Mesodermal cell (in vitro differentiated cells): ENCODE measurements at regions not wholly inside any gene's neighbourhood (a gene's known extent, or its start where the extent isn't known, plus 50 kb on each side); places are given as distances from the start of the nearest gene placed in this dataset.
"Not testable (repeated sequence)": the region's sequence is repeated elsewhere in the genome, so short reads cannot be mapped to it uniquely, and the experiment has no call there.

Experiments used
- H3K27ac ChIP-seq: 2 replicates; pipeline ENCODE4 v1.7.0; 2013; ENCODE audit warnings: mild to moderate bottlenecking, low read depth, low read length, moderate library complexity; ENCODE audit not compliant: severe bottlenecking
- H3K36me3 ChIP-seq: 2 replicates; pipeline ENCODE4 v1.7.1; 2013; ENCODE audit warnings: mild to moderate bottlenecking, low read length, moderate library complexity; ENCODE audit not compliant: control insufficient read depth, insufficient read depth
- H3K4me1 ChIP-seq: one replicate; pipeline ENCODE4 v1.7.1; 2013; ENCODE audit warnings: mild to moderate bottlenecking, low read length; ENCODE audit not compliant: insufficient read depth, control insufficient read depth, poor library complexity, severe bottlenecking
- H3K4me3 ChIP-seq: 2 replicates; pipeline ENCODE4 v1.7.0; 2013; ENCODE audit warnings: low read length, control low read depth, mild to moderate bottlenecking; ENCODE audit not compliant: insufficient read depth, poor library complexity, severe bottlenecking; ENCODE audit errors: extremely low read depth
- H3K9me3 ChIP-seq: 2 replicates; pipeline ENCODE4 v1.7.1; 2013; ENCODE audit warnings: mild to moderate bottlenecking, low read length, moderate library complexity; ENCODE audit not compliant: control insufficient read depth
- WGBS, 2 experiments: methylation state at CpG; one replicate each; pipeline ENCODE4 v1.1.5; 2013; ENCODE audit warnings: missing lambda C conversion rate in 2 of 2; ENCODE audit not compliant: insufficient coverage in 2 of 2; 5-methylcytosine and 5-hydroxymethylcytosine counted together

DNA sequence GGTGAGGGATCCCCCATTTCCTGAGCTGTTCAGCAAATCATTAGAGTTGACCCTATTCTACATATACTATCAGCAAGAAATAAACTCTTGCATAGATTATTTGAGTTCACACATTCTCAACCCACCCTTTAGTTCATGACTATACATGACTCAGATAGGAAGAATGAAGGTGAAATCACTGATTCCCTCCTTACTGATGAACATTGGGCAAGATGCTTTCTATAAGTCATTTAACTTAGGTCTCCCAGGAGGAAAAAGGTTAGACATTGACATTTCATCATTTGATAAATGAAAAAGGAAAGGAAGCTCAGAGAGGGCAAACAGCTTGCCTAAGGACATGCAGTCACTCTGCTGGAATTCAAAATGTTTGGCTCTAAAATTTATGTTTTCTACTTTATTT, 408.0 kb downstream of the TMEM182 start:
- no peak overlapping the region for H3K27ac ChIP-seq

DNA sequence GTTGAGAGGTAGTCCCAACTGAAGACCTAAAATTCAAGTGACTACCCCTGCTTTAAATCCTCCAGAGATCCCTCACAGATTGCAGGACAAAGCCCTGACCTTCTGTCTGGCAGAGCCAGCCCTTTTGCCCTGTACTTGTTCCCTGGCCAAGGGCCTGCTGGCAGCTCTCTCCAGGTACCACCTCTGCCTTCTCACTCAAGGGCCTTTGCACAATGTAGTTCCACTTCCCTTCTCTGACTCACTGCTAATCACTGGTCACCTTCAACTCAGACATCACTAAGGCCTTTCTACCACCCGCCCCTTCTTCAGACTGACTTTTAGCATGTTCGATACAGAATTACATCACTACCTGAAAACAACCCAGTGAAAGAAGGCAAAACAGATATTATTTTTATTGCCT, 411.0 kb downstream of the TMEM182 start:
- no peaks in the 10 kb centered on the region for H3K4me1 ChIP-seq
- WGBS, 2 experiments = no CpG with 5 or more reads among the region's 2 CpGs
- H3K4me3 ChIP-seq = no peak overlapping the region
- H3K9me3 ChIP-seq = no peaks in the 10 kb centered on the region
- no peak overlapping the region for H3K27ac ChIP-seq
- no peaks in the 10 kb centered on the region for H3K36me3 ChIP-seq

More for the DNA sequence above, 408.0 kb downstream of the TMEM182 start:
- no peaks in the 10 kb centered on the region for H3K36me3 ChIP-seq
- no peaks in the 10 kb centered on the region for H3K9me3 ChIP-seq
- no peak overlapping the region for H3K4me3 ChIP-seq
- H3K4me1 ChIP-seq = no peaks in the 10 kb centered on the region

DNA sequence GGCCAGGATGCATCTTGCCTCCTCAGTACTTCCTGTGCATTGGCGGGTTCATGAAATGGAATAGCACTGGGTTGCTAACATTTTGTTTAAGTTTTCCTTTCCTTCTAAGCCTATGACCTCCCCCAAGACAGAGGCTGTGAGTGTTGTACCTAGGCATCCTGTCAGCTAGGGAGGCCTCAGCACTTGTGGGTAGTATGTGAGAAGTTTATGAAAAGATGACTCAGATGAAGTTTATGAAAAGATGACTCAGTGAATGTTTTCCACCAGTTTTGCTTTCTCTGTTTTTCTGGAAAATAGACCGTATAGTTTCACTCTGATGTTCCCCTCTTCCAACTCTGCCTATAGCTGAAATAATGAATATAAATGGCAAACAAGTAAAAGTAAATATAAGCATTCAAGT, 412.9 kb downstream of the TMEM182 start:
- H3K4me3 ChIP-seq = no peak overlapping the region
- no peak overlapping the region for H3K27ac ChIP-seq

DNA sequence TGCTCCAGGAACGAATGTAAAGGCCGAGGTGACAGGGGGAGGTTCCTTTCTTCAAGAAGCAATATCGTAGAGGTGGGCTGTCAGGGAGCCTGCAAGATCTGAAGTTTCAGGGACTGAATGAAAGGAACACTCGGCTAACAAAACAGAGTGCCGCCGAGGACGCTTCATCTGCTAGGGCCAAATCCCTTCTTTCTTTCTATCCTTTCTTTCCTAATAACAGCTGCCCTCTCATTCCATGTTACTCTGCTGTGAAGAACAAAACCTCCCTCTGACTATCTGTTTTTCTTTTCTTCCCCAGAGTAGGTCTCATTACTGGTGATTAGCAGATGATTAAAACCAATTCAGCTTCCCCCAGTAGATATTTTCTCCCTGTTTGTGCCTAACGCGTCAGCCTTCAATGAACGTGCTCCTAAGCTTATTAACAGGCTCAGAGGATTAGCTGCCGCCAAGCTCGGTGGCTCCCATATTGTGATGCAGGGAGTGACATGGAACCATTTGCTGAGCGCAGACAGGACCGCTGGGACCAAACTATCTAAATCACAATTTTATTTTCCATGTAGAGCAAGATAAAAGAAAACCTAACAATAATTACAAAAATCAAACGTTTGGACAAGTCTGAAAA, 414.6 kb downstream of the TMEM182 start:
- H3K27ac ChIP-seq = no peak overlapping the region
- no peaks in the 10 kb centered on the region for H3K9me3 ChIP-seq
- no peak overlapping the region for H3K4me3 ChIP-seq

More for the DNA sequence above, 412.9 kb downstream of the TMEM182 start:
- no CpG with 5 or more reads among the region's 2 CpGs for WGBS, 2 experiments
- H3K4me1 ChIP-seq = no peaks in the 10 kb centered on the region
- no peaks in the 10 kb centered on the region for H3K9me3 ChIP-seq
- no peaks in the 10 kb centered on the region for H3K36me3 ChIP-seq

DNA sequence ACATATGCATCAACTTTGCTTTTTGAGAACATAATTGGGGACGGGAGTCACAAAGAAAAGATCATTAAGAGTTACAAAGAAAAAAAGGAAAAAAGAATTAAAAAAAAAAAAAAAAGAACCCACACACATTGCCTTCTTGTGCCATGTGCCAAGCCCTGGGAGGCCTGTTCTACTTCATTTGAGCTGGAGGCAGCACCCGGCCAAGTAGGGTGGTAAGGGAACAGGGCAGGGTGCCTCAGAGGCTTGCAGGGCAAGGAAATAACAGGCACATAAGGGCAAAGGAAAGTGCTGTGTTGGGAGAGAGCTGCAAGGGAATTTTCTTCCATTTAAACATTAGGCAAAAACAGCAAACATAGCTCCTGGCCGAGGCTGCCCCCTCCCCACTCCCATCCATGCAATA, 418.0 kb downstream of the TMEM182 start:
- WGBS, 2 experiments = no CpG with 5 or more reads among the region's 3 CpGs
- H3K4me1 ChIP-seq = no peaks in the 10 kb centered on the region
- no peaks in the 10 kb centered on the region for H3K36me3 ChIP-seq
- H3K4me3 ChIP-seq = no peak overlapping the region
- no peaks in the 10 kb centered on the region for H3K9me3 ChIP-seq
- H3K27ac ChIP-seq = no peak overlapping the region

More for the DNA sequence above, 414.6 kb downstream of the TMEM182 start:
- Histone ChIP-seq H3K4me1 (no peaks in the 10 kb centered on the region), H3K36me3 (no peaks in the 10 kb centered on the region)
- WGBS, 2 experiments = 86 to 91% methylated on average over 5 to 7 of the region's 15 CpGs

DNA sequence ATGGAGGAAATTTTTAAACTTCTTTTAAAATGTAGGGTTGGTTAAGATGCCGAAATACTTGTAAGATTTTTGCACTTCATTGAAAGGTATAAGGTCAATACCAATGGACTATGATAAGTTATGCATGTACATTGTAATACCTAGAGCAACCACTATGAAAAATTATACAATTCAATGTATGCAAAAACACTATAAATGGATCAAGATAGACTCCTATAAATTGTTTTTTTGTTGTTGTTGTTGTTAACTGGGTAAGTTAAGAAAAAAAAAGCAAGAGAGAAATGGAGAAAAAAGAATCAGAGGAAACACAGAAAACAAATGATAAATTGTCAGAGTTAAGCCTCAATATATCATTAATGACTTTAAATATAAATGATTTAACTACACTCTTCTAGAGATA, 421.2 kb downstream of the TMEM182 start:
- Histone ChIP-seq H3K27ac (no peak overlapping the region), H3K36me3 (no peaks in the 10 kb centered on the region), H3K4me1 (no peaks in the 10 kb centered on the region), H3K9me3 (no peaks in the 10 kb centered on the region), H3K4me3 (no peak overlapping the region)
- whole genome bisulfite sequencing, 2 experiments = no CpG with 5 or more reads among the region's 1 CpG

DNA sequence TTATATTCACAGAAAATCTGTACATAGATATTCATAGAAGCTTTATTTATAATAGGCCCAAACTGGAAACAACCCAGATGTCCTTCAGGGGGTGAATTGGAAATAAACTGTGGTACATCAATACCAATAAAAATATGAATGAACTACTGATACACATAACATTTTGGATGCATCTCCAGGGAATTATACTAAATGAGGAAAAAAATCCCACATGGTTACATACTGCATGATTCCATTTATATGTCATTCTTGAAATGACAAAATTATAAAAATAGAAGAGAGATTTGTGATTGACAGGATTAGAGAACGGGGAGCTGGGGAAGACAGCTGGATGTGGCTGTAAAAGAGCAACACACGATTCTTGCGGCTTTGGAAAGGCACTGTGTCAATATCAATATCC, 435.0 kb downstream of the TMEM182 start:
- 88% methylated on average over 1 of the region's 3 CpGs; no CpG with 5 or more reads in 1 of the 2 experiments for WGBS, 2 experiments
- Histone ChIP-seq H3K4me3 (no peak overlapping the region), H3K4me1 (no peaks in the 10 kb centered on the region), H3K27ac (no peak overlapping the region), H3K36me3 (no peaks in the 10 kb centered on the region), H3K9me3 (no peaks in the 10 kb centered on the region)

DNA sequence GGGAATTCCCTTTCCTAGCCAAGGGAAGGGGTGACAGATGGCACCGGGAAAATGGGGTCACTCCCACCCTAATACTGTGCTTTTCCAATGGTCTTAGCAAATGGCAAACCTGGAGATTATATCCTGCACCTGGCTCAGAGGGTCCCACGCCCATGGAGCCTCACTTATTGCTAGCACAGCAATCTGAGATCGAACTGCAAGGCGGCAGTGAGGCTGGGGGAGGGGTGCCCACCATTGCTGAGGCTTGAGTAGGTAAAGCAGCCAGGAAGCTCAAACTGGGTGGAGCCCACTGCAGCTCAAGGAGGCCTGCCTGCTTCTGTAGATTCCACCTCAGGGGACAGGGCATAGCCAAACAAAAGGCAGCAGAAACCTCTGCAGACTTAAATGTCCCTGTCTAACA, 438.9 kb downstream of the TMEM182 start:
- not testable (repeated sequence) for H3K27ac ChIP-seq, H3K9me3 ChIP-seq, H3K36me3 ChIP-seq, H3K4me3 ChIP-seq, H3K4me1 ChIP-seq
- WGBS, 2 experiments = 76 to 93% methylated on average over 4 of the region's 4 CpGs

DNA sequence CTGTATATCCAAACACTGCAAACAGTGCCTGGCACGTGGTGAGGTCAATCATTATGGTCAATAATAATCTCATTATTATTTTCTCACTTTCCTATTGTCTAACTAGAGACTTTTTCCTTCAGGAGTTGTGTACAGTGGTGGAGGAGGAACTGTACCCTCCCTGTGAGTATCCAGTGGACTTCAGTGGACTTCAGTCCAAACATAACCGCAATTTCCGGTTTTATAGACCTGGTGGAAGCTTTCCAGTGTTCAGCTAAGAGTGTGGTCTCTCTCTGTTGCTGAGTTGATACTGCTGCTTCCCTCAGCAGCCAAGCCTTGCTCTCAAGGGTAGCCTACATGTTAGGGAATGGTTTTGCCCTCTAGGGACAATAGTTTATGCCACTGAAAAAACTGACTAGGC, 447.1 kb downstream of the TMEM182 start:
- Histone ChIP-seq H3K4me1 (no peaks in the 10 kb centered on the region), H3K27ac (no peak overlapping the region), H3K9me3 (no peaks in the 10 kb centered on the region), H3K36me3 (no peaks in the 10 kb centered on the region), H3K4me3 (no peak overlapping the region)
- WGBS, 2 experiments = 100% methylated on average over 2 of the region's 3 CpGs; no CpG with 5 or more reads in 1 of the 2 experiments

DNA sequence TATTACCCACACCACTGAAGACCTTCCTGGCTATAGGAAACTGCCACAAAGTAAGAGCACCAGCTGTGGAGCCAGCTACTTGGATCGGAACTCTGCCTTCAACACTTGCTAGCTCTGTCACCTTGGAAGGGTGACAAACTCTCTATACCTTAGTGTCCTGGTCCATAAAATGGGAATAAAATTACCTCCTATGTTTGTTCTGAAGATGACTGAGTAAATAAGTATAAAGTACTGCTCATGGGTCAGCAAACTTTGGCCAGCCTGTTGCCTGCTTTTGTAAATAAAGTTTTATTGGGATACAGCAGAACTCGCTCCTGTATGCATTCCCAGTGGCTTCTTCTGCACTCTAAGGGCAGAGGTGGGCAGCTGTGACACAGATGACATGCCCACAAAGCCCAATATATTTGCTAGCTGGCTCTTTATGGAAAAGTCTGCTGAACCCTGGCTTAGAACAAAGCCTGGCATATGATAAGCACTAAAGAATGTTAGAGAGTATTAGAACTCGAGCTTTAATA, 451.3 kb downstream of the TMEM182 start:
- Histone ChIP-seq H3K36me3 (no peaks in the 10 kb centered on the region), H3K27ac (no peak overlapping the region), H3K4me1 (no peaks in the 10 kb centered on the region), H3K4me3 (no peak overlapping the region), H3K9me3 (no peaks in the 10 kb centered on the region)
- WGBS, 2 experiments = 82 to 87% methylated on average over 1 to 3 of the region's 3 CpGs

DNA sequence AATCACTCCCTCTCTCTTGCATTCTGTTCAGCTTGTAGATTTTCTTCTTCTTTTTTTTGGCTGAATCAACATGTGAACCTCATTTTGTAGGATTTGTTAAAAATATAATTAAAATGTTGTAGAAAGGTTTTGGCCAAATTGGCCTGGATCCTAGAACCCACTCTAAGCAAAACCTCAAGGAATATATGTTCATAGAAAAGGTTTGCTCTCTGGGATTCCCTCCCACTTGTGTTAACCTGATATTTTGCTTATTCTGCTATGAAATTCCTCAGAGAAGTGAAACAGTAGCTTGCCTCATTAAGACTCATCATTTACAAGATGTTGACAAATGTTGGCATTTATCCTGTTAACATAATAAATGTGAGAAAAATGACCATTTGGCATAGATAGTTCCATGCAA, 456.7 kb downstream of the TMEM182 start:
- no peaks in the 10 kb centered on the region for H3K4me1 ChIP-seq
- no peak overlapping the region for H3K4me3 ChIP-seq
- no peaks in the 10 kb centered on the region for H3K9me3 ChIP-seq
- no peak overlapping the region for H3K27ac ChIP-seq
- no peaks in the 10 kb centered on the region for H3K36me3 ChIP-seq
